DOHH2 (cell line): ENCODE measurements at regions not wholly inside any gene's neighbourhood (a gene's known extent, or its start where the extent isn't known, plus 50 kb on each side); places are given as distances from the start of the nearest gene placed in this dataset.

Experiments used
- CTCF ChIP-seq: fragments of 200-600 bp; sonication (generic); IDR thresholded peaks from one replicate; pipeline ENCODE4 v1.5.1; 2014; ENCODE audit warnings: antibody characterized with exemption, mild to moderate bottlenecking, low read depth, low read length; ENCODE audit not compliant: poor library complexity, severe bottlenecking
- EZH2phosphoT487 ChIP-seq: fragments of 200-600 bp; sonication (generic); IDR thresholded peaks from 2 replicates; pipeline ENCODE4 v1.6.1; 2017; ENCODE audit warnings: borderline replicate concordance, mild to moderate bottlenecking, antibody characterized with exemption, low read length, moderate library complexity, mixed read lengths

GRCh38 chr12:30301291-30301690 lies 394.4 kb downstream of the IPO8 start:
- TF ChIP-seq CTCF = no peak
- no peak for TF ChIP-seq EZH2phosphoT487
